SU-DHL-6 (cell line): ENCODE measurements at regions not wholly inside any gene's neighbourhood (a gene's known extent, or its start where the extent isn't known, plus 50 kb on each side); places are given as distances from the start of the nearest gene placed in this dataset.

Source experiments
- H2AFZ ChIP-seq: fragments of 200-600 bp; sonication (generic); 2 replicates; pipeline ENCODE4 v1.6.1; 2014; ENCODE audit warnings: low read depth, mild to moderate bottlenecking, moderate library complexity, mixed read lengths, antibody characterized with exemption, low read length; ENCODE audit not compliant: severe bottlenecking
- H3F3A ChIP-seq: fragments of 200-600 bp; shearing (Covaris generic); 2 replicates; pipeline ENCODE4 v1.6.0; 2016; ENCODE audit warnings: antibody characterized with exemption, mild to moderate bottlenecking; ENCODE audit not compliant: insufficient read depth
- H3K27ac ChIP-seq: fragments of 200-600 bp; sonication (generic); 2 replicates; pipeline ENCODE4 v1.5.1; 2016; ENCODE audit warnings: low read depth, mild to moderate bottlenecking, low read length, moderate library complexity, mixed read lengths
- H3K27me3 ChIP-seq: fragments of 200-600 bp; sonication (generic), shearing (Covaris generic); 2 replicates; pipeline ENCODE4 v1.6.0; 2014; ENCODE audit warnings: mild to moderate bottlenecking, low read length
- H3K36me3 ChIP-seq: fragments of 200-600 bp; sonication (generic); 2 replicates; pipeline ENCODE4 v1.6.1; 2014; ENCODE audit warnings: mild to moderate bottlenecking, low read length, mixed read lengths
- H3K4me2 ChIP-seq: fragments of 300-600, 200-600 bp; shearing (Covaris generic), sonication (generic); 2 replicates; pipeline ENCODE4 v1.6.0; 2014; ENCODE audit warnings: low read length, low read depth, mild to moderate bottlenecking; ENCODE audit not compliant: poor library complexity, severe bottlenecking
- H3K4me3 ChIP-seq: fragments of 200-600 bp; sonication (generic); 2 replicates; pipeline ENCODE4 v1.5.1; 2014; ENCODE audit warnings: antibody characterized with exemption, low read length, mild to moderate bottlenecking, mixed read lengths; ENCODE audit not compliant: insufficient read depth, poor library complexity, severe bottlenecking
- H3K79me2 ChIP-seq: fragments of 200-600 bp; sonication (generic); 2 replicates; pipeline ENCODE4 v1.6.1; 2014; ENCODE audit warnings: mild to moderate bottlenecking, low read length, moderate library complexity; ENCODE audit not compliant: insufficient read depth
- H3K9ac ChIP-seq: fragments of 200-600 bp; sonication (generic); 2 replicates; pipeline ENCODE4 v1.7.0; 2014; ENCODE audit warnings: mild to moderate bottlenecking, low read length
- H3K9me2 ChIP-seq: fragments of 200-600 bp; sonication (generic); replicated peaks from 2 replicates; pipeline ENCODE4 v1.6.1; 2014; ENCODE audit warnings: low read length; ENCODE audit not compliant: insufficient read depth
- H3K9me3 ChIP-seq: fragments of 200-600 bp; sonication (generic); 2 replicates; pipeline ENCODE4 v1.6.1; 2014; ENCODE audit warnings: low read length, mixed read lengths; ENCODE audit not compliant: insufficient read depth
- H4K20me1 ChIP-seq: fragments of 200-600 bp; sonication (generic); 2 replicates; pipeline ENCODE4 v1.6.1; 2014; ENCODE audit warnings: low read depth, mild to moderate bottlenecking, antibody characterized with exemption, low read length, moderate library complexity, mixed read lengths
- EZH2phosphoT487 ChIP-seq: fragments of 200-600 bp; sonication (generic), shearing (Covaris generic); conservative IDR thresholded peaks from 2 replicates; pipeline ENCODE4 v1.6.1; 2018; ENCODE audit warnings: mild to moderate bottlenecking, antibody characterized with exemption, low read length, moderate library complexity, mixed read lengths
- TF ChIP-seq, protein P1 (sequence below): fragments of 200-600 bp; sonication (generic); IDR thresholded peaks from one replicate; pipeline ENCODE4 v1.5.1; 2017; ENCODE audit warnings: antibody characterized with exemption, mild to moderate bottlenecking, low read length, moderate library complexity; ENCODE audit not compliant: insufficient read depth, poor library complexity, severe bottlenecking

GRCh38 chr5:173778784-173779304 lies 109.3 kb upstream of the CPEB4 start:
- Histone ChIP-seq H3K9me2 (no peaks in the 10 kb centered on the region), H4K20me1 (no peaks in the 10 kb centered on the region), H3F3A (no peaks in the 10 kb centered on the region), H3K36me3 (no peaks in the 10 kb centered on the region), H3K9ac (no peak overlapping the region), H2AFZ (no peak overlapping the region), H3K4me2 (no peak overlapping the region), H3K9me3 (no peaks in the 10 kb centered on the region), H3K79me2 (no peaks in the 10 kb centered on the region), H3K4me3 (no peak overlapping the region), H3K27ac (no peak overlapping the region), H3K27me3 (no peaks in the 10 kb centered on the region)
- TF ChIP-seq, protein P1, sequence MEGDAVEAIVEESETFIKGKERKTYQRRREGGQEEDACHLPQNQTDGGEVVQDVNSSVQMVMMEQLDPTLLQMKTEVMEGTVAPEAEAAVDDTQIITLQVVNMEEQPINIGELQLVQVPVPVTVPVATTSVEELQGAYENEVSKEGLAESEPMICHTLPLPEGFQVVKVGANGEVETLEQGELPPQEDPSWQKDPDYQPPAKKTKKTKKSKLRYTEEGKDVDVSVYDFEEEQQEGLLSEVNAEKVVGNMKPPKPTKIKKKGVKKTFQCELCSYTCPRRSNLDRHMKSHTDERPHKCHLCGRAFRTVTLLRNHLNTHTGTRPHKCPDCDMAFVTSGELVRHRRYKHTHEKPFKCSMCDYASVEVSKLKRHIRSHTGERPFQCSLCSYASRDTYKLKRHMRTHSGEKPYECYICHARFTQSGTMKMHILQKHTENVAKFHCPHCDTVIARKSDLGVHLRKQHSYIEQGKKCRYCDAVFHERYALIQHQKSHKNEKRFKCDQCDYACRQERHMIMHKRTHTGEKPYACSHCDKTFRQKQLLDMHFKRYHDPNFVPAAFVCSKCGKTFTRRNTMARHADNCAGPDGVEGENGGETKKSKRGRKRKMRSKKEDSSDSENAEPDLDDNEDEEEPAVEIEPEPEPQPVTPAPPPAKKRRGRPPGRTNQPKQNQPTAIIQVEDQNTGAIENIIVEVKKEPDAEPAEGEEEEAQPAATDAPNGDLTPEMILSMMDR, result no peak

GRCh38 chr5:173780235-173781234 lies 107.6 kb upstream of the CPEB4 start:
- no peak overlapping the region for H3K9ac ChIP-seq
- TF ChIP-seq, protein P1, result no peak
- TF ChIP-seq EZH2phosphoT487, result no peak
- H3K9me2 ChIP-seq, result no peaks in the 10 kb centered on the region
- H3K4me3 ChIP-seq, result no peak overlapping the region
- H3K27ac ChIP-seq, result no peak overlapping the region
- no peak overlapping the region for H2AFZ ChIP-seq
- no peaks in the 10 kb centered on the region for H4K20me1 ChIP-seq
- H3F3A ChIP-seq, result no peaks in the 10 kb centered on the region
- H3K9me3 ChIP-seq, result no peaks in the 10 kb centered on the region
- no peaks in the 10 kb centered on the region for H3K79me2 ChIP-seq
- H3K27me3 ChIP-seq, result no peaks in the 10 kb centered on the region
- H3K4me2 ChIP-seq, result no peak overlapping the region
- H3K36me3 ChIP-seq, result no peaks in the 10 kb centered on the region

GRCh38 chr5:173781432-173781815 lies 106.7 kb upstream of the CPEB4 start:
- no peak overlapping the region for H2AFZ ChIP-seq
- no peaks in the 10 kb centered on the region for H3K9me3 ChIP-seq
- H3K36me3 ChIP-seq, result no peaks in the 10 kb centered on the region
- no peak overlapping the region for H3K4me3 ChIP-seq
- peak overlapping the region; percentile 20 for H3K4me2 ChIP-seq
- H3F3A ChIP-seq, result no peaks in the 10 kb centered on the region
- no peak overlapping the region for H3K9ac ChIP-seq
- TF ChIP-seq EZH2phosphoT487, result no peak
- TF ChIP-seq, protein P1, result no peak
- no peak overlapping the region for H3K27ac ChIP-seq
- H3K79me2 ChIP-seq, result no peaks in the 10 kb centered on the region
- H3K27me3 ChIP-seq, result no peaks in the 10 kb centered on the region
- H3K9me2 ChIP-seq, result no peaks in the 10 kb centered on the region
- H4K20me1 ChIP-seq, result no peaks in the 10 kb centered on the region
